Right ventricle myocardium superior (tissue), 1 donor: ENCODE measurements at regions not wholly inside any gene's neighbourhood (a gene's known extent, or its start where the extent isn't known, plus 50 kb on each side); places are given as distances from the start of the nearest gene placed in this dataset.

ENCODE experiments used
- ATAC-seq: fragments of 200-7000 bp; cut with Tn5 transposase; one replicate; pipeline ENCODE4 v1.9.1; 2020; ENCODE audit warnings: mild to moderate bottlenecking; ENCODE audit not compliant: poor library complexity
- DNase-seq: peaks from one replicate; pipeline ENCODE4 v3.0.0-alpha.2; 2020
- intact Hi-C: fragments of 100-400 bp; cut with DNase I; formaldehyde crosslinking; loops from one replicate; pipeline ENCODE4 v1.11.2; 2022
- donor health status: DM: no; HTN: yes; CAD: no; lungs with severe emphysema.

DNA sequence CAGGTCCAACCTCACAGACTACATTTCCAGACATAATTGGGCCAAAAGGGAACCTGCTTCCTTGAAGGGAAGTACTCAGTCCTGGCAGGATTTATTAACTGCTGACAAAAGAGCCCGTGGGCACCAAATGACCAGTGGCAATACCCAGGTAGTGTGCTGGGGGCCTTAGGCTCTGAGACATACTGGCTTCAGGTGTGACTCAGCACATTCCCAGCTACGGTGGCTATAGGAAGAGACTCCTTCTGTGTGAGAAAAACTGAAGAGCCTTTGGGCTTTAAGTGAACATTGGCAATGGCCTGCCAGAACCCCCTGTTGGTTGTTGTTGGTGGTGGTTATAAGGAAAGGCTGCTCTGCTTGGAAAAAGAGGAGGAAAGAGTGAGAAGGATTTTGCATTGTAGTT lies 401.8 kb downstream of the KCNJ3 start:
- DNase-seq (no peak), ATAC-seq (no peak)
- intact Hi-C loops = no loop called here

GRCh38 chr2:155099784-155100183 lies 401.3 kb downstream of the KCNJ3 start:
- DNase-seq (no peak), ATAC-seq (no peak)
- intact Hi-C loops = no loop called here

DNA sequence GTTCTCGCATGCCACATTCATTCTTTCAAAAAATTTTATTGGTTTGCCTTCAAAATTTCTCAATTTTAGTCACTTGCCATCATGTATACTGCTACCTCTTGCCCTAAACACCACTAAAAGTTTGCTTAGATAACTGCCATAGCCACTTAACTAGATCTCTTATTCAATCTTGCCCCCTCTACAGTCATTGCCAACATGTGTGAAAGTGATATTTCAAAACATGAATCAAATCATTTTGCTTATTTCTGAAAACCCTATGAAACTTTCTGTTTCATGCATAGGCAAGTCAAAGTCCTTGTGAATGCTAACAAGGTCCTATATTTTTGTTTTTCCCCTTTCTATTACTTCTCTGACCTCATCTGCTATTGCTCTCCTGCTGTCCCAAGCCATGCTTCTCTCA lies 397.1 kb downstream of the KCNJ3 start:
- intact Hi-C loops = no loop called here
- no peak for ATAC-seq
- DNase-seq = no peak

GRCh38 chr2:155080373-155080772 lies 381.9 kb downstream of the KCNJ3 start:
- intact Hi-C loops = no loop called here
- no peak for DNase-seq
- no peak for ATAC-seq

- ATAC-seq (no peak), DNase-seq (no peak)
- intact Hi-C loops = no loop called here
Measured at GRCh38 chr2:155070489-155070888, 372.0 kb downstream of the KCNJ3 start.

- intact Hi-C loops = no loop called here
- no peak for DNase-seq
- no peak for ATAC-seq
Measured at GRCh38 chr2:155062922-155063258, 364.4 kb downstream of the KCNJ3 start.

DNA sequence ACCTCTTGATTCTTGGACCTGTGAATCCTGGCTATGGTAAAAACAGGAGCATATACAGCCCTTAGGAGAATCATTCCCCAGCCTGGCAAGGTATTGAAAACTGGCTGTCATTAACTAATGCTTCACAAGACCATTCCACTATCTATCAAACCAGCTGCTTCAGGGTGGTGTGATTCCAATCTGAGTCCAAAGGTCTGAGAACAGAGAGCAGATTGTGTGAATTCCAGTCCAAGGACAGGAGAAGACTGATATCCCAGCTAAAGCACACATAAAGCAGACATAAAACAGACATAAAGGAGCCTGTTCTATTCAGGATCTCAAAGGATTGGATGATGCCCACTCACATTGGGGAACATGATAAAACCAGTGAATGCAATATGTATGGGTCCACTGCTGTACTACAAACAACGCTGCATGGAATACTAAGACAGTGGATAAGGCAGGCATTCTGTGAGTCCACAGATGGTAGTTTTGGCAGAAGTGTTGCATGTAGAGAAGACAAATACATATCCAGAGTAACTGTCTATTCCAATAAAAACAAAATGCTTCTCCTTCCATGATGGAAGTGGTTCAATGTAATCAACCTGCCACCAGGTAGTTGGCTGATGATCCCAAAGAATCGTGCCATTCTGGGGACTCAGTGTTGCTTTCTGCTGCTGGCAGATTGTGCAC lies 363.9 kb downstream of the KCNJ3 start:
- intact Hi-C loops = no loop called here
- ATAC-seq (no peak), DNase-seq (no peak)

GRCh38 chr2:155060896-155061295 lies 362.4 kb downstream of the KCNJ3 start:
- intact Hi-C loops = no loop called here
- ATAC-seq = no peak
- DNase-seq = no peak

DNA sequence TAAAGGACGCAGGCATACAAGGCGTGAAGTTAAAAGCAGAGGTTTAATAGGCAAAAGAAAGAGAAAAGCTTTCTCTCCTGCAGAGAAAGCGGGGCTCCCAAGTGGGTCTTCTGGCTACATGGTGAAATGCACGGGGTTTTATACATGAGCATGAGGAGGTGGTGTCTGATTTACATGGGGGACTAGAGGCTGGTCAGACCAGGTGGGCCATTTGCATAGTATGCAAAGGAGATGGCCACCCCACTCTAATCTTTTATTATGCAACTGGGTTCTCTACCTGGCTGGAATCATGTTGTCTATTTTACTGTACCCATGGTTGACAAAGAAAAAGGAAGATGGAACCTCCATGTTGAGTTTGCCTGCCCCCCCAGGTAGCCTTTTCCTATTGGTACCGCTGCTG lies 356.2 kb downstream of the KCNJ3 start:
- DNase-seq (no peak), ATAC-seq (no peak)
- intact Hi-C loops = no loop called here

- no peak for DNase-seq
- intact Hi-C loops = no loop called here
- ATAC-seq = no peak
Measured at GRCh38 chr2:155043097-155043496, 344.6 kb downstream of the KCNJ3 start.

DNA sequence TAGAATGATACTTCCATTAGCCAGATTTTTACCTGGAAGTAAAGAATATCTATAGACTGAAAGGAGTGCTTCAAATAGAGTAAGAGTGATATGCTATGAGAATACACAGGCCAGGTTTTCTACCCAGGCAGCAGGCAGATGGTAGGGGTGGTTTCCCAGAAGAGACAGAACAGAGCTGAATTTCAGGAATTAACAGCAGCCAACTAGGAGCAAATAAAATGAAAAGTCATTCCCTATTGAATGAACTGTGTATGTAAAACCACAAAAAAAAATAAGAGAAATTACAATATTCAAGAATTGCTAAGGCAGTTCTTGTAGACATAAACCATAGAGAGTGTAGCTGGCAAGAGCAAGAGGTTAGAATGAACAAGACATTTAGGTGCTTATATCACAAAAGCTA lies 336.8 kb downstream of the KCNJ3 start:
- intact Hi-C loops = no loop called here

DNA sequence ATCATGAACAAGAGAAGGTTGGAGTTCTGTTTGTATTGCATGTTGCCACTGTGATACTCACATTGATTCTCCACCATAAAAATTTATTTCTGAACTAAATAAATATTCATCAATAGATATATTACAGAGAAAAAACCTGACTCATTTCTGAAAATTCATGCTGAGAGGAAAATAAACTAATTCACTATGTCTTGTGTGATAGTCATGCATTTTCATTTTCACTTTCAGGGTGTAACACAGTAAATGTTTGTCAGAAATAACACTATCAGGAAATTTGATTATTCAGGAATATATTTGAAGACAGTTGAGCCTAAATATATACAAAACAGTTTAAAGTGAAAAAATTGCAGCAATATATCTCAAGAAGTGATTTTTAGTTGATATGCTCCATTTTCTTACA lies 335.2 kb downstream of the KCNJ3 start:
- ATAC-seq (no peak), DNase-seq (no peak)
- intact Hi-C loops = no loop called here

More for the DNA sequence above, 336.8 kb downstream of the KCNJ3 start:
- DNase-seq = no peak
- no peak for ATAC-seq

DNA sequence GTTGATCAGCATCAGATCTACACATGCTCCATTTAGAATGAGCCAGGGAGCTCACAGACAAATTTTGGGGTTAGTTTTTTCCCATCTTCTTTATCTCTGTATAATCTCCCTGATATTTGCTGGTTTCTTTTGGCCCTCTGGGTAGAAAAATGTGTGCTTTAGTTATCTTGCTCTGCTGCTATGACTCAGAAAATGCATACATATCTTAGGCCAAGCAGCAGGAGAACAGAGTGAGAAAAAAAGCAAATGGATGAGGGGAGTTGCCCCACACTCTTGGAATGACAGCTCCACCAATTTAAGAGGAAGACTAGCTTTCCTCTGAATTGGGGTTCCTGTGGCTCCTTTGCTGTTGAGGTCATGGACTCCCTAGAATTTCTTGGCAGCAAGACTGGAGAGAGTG lies 331.8 kb downstream of the KCNJ3 start:
- intact Hi-C loops = no loop called here
- ATAC-seq (no peak), DNase-seq (no peak)

DNA sequence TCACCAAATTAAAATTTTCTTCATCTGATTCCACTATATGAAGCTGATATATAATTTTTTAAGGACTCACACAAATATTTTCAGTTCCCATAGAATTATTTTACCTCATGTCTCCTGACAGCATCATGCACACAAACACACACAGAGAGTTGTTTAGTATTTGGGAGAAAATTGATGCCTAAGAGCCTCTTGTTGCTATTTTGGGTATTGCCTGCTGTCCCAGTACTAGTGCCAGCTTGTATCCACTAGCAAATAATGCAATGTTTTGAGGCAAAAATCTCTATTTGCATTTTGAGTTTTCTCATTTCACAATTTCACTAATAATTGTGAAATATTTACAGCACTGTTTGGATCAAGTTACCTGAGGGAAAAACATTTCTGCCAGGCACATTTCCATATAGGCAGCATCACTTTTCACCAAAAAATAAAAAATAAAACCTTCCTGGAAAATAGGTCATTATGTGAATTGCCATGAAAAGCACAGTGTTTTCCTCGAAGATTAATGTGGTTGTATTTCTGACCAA lies 328.2 kb downstream of the KCNJ3 start:
- ATAC-seq = no peak
- DNase-seq = no peak
- intact Hi-C loops = no loop called here

- no peak for ATAC-seq
- DNase-seq = no peak
- intact Hi-C loops = no loop called here
Measured at GRCh38 chr2:155023674-155024073, 325.2 kb downstream of the KCNJ3 start.

DNA sequence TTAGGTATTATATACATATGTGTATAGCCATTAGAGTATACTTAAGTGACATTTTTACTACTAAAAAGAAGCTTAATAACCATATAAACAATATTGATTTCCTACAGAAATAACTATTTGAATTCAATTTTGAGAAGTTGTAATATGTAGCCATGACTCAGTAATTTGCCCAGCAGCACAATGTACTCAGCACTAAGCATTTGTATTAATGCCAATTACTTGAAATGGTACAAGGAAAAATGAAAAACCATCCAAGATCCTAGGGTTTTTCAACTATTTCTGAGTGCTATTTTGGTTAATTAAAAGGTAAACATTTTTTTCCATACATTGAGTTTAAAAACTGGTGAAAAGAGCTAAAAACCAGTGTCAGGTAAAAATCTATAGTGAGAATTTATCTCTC lies 324.0 kb downstream of the KCNJ3 start:
- intact Hi-C loops = no loop called here
- ATAC-seq (no peak), DNase-seq (no peak)

- intact Hi-C loops = no loop called here
- no peak for ATAC-seq
Measured at GRCh38 chr2:155021618-155022017, 323.1 kb downstream of the KCNJ3 start.

GRCh38 chr2:155020246-155020645 lies 321.8 kb downstream of the KCNJ3 start:
- DNase-seq = no peak
- intact Hi-C loops = no loop called here
- ATAC-seq = no peak

More at GRCh38 chr2:155021618-155022017, 323.1 kb downstream of the KCNJ3 start:
- DNase-seq = no peak

- DNase-seq (no peak), ATAC-seq (no peak)
- intact Hi-C loops = no loop called here
Measured at GRCh38 chr2:155010925-155011324, 312.4 kb downstream of the KCNJ3 start.

- intact Hi-C loops = no loop called here
- ATAC-seq (no peak), DNase-seq (no peak)
Measured at GRCh38 chr2:154995361-154995760, 296.9 kb downstream of the KCNJ3 start.

DNA sequence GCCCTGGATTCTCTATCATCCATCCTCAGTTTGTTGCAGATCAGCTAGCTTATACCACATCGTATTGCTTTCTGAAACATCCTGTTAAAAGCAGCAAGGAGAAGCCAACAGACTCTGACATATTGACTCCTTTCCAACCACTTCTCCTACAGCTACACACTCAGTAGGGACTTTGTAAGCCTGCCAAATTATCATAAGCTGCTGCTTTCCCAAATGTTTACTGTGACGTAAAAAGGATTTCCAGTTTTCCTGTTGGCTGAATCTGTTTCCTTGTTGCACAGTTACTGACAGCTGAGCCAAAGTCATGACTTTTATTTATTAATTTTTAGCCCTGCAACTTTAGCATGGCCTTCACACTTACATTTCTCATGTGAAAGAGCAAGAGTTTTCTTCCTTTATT lies 294.3 kb downstream of the KCNJ3 start:
- ATAC-seq (no peak), DNase-seq (no peak)
- intact Hi-C loops = no loop called here
